Activated CD4-positive, alpha-beta T cell treated with anti-CD3 and anti-CD28 coated beads, Interleukin-2, amount 50 U/mL, for 1 hour (primary cell): ENCODE measurements at regions not wholly inside any gene's neighbourhood (a gene's known extent, or its start where the extent isn't known, plus 50 kb on each side); places are given as distances from the start of the nearest gene placed in this dataset.

Experiments used
- DNase-seq: peaks from one replicate; pipeline ENCODE4 v3.0.0-alpha.2; 2020

- no peak for DNase-seq
Observed at GRCh38 chr14:59075506-59075905, 113.0 kb upstream of the DAAM1 start.

- no peak for DNase-seq
Observed at GRCh38 chr14:59081720-59082119, 106.7 kb upstream of the DAAM1 start.

DNA sequence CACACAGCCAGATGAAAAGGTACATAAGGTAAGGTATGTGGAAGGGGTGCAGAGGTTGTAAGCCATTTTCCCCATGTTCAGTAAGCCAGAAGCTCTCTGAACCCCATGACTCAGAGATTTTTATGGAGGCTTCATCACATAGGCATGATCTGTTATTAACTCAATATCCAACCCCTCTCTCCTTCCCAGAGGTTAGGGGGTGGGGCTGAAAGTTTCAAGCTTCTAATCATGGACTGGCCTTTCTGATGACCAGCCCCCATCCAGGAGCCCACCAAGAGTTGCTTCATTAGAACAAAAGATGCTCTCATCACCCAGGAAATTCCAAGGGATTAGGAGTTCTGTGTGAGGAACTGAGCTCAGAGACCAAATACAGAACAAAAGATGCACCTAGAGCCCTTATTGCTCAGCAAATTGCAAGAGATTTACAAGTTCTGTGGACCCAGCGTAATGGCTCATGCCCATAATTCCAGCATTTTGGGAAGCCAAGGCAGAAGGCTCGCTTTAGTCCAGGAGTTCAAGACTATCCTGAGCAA lies 103.2 kb upstream of the DAAM1 start:
- DNase-seq = no peak

GRCh38 chr14:59086241-59086882 lies 102.1 kb upstream of the DAAM1 start:
- DNase-seq = no peak

DNA sequence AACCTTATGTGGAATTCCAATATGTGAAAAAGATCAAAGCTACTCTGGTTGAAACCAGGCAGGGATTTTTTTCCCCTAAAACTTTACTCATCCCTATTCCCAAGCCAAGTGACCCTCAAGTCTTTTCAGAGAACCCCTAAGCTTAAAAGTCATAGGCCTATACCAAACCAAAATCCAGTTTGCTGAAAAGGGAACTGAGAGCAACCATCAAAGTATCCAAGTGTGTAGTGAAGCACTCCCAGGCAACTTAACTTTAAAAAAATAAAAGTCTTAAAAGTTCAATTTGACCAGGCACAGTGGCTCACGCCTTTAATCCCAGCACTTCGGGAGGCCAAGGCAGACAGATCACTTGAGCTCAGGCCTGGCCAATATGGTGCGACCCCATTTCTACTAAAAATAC lies 101.2 kb upstream of the DAAM1 start:
- no peak for DNase-seq

GRCh38 chr14:59087711-59088110 lies 100.8 kb upstream of the DAAM1 start:
- DNase-seq = no peak

- no peak for DNase-seq
Observed at GRCh38 chr14:59090572-59090971, 97.9 kb upstream of the DAAM1 start.

- no peak for DNase-seq
Observed at GRCh38 chr14:59091404-59091803, 97.1 kb upstream of the DAAM1 start.

DNA sequence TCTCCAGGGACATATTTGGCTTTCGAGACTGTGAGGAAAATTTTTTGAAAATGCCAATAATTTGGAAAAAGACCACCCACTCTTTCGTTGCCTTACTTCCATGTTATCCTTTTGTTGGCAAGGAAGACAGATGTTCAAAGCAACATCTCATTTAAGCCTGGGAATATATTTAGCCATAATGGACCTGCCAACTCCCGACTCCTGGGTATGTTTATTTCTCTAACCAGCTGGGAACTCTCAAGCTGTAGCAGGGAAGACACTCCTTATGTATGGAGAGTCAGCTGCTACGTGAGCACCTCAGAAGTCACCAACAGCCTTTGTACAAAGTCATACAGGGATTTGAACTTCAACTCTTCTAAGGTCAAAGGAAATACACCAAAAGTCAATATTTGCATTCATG lies 96.5 kb upstream of the DAAM1 start:
- no peak for DNase-seq

DNA sequence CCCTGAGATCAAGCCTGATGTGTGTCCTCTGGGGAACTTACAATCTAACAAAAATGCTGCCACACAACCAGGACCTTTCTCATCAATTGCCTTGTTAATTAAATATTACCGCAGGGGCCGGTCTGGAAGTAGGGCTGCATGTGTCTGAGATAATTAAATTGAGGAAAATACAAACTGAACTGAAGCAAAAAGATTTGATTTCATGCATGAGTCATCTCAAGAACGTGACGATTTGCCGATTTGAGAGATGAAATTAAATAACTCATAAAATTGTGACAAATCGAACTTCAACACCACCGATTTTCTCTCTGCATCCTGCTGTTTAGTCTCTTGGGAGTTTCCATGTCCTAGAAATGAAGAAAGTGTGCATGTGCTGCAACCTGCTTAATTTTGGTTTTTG lies 94.6 kb upstream of the DAAM1 start:
- no peak for DNase-seq

DNA sequence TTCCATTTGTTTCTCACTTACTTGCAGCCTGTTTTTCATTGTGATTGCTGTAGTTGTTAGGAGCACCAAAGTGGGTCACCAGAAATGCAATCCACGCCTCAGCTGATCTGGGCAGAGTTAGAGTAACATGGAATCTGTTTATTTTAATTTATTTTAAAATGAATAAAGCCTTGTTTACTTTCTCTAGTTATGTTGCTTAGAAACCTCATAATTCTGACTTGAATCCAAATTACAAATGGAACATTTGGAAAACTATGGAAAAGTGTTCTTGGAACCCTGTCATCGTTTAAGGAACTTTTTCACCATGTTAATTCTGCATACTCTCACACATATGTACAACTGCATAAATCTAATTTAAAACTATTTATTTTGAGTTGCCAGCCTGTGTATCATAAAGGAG lies 92.2 kb upstream of the DAAM1 start:
- DNase-seq = no peak

GRCh38 chr14:59097681-59098080 lies 90.8 kb upstream of the DAAM1 start:
- DNase-seq = no peak

- DNase-seq = no peak
Observed at GRCh38 chr14:59098377-59098776, 90.1 kb upstream of the DAAM1 start.

DNA sequence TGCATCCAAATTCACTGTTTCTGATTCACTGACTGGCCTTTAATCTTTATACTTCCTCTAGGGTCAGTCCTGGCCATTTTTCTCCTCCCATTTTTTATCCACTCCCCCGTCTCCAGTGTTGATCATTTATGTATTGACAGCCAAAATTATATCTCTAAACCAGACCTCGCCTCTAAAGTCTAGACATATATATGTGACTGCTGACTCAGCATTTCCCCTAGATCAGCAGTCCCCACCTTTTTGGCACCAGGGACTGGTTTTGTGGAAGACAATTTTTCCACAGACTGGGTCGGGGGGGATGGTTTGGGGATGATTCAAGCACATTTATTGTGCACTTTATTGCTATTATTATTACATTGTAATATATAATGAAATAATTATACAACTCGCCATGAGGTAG lies 88.3 kb upstream of the DAAM1 start:
- DNase-seq = no peak

- no peak for DNase-seq
Observed at GRCh38 chr14:59101476-59101875, 87.0 kb upstream of the DAAM1 start.

DNA sequence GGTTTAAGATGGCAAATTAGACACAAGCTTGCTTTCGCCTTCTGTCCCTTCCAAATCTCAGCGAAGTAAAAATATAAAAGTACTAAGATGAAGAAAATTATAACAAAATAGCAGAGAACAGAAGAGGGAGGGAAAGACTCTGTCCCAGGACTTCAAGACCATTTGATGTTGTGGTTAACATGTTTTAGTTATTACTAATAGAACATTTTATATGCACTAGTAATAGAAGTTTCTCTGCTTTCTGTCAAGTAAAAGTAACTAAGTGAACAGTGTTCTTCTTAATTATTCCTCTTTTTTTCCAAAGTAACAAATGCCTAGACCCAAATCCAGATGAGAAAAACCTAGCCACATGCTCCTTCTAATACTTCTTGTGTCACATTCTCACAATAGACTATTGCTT lies 85.1 kb upstream of the DAAM1 start:
- no peak for DNase-seq

- DNase-seq = no peak
Observed at GRCh38 chr14:59107819-59108218, 80.6 kb upstream of the DAAM1 start.

GRCh38 chr14:59116984-59117415 lies 71.5 kb upstream of the DAAM1 start:
- DNase-seq = no peak

GRCh38 chr14:59117754-59118528 lies 70.5 kb upstream of the DAAM1 start:
- DNase-seq = no peak

DNA sequence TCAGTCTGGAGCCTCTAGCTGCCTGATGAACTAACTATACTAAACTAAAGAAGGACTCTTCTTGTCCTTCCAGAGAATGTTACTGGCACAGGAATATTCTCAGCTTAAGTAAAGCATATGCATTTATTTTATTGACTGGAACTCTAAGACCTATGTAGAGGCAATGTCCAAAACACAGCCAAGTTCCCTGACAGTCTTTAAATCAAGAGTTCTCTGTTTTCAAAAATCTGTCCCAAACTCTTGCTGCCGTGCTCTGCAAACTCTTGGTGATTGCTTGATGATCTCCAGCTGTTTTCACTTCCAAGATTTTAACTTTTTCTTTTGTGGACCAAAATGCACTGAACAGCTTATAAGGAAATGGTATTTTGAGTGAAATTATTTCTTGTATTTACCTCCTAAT lies 67.5 kb upstream of the DAAM1 start:
- no peak for DNase-seq

DNA sequence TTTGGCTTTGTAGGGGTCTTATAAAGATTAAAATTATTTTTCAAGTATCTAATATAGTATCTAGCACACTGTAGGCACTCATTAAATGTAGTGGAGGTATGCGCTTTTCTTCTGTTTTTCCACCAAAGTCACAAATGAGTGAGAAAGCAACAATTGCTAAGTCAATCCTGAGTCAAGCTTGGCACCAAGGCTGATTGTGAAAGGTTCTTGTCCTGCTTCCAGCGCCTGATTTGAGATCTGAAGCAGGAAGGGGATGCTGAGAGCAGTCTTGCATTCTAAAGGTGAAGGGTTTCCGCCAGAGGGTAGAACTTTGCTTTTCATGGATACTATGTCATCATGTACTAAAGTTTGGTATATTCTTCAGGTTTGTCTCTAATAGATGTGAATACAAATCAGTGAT lies 64.9 kb upstream of the DAAM1 start:
- no peak for DNase-seq

DNA sequence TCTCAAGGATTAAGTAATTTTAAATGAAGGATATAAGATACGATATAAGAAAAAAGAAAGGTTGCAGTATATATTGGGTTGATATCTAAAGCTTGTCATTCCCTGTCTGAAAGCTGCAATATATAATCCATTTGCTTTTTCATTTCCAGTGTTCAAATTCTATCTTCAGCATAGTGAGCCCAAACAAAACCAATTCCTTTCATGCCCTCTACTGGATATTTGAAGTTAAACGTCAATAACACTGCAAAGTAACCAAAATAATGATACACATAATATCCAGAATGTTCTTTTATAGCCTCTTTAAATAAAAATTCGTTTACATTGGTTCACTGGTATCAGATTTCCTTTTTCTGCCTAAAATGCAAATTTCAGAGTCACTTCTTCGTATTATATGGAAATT lies 64.5 kb upstream of the DAAM1 start:
- no peak for DNase-seq

GRCh38 chr14:59125156-59125555 lies 63.3 kb upstream of the DAAM1 start:
- no peak for DNase-seq

DNA sequence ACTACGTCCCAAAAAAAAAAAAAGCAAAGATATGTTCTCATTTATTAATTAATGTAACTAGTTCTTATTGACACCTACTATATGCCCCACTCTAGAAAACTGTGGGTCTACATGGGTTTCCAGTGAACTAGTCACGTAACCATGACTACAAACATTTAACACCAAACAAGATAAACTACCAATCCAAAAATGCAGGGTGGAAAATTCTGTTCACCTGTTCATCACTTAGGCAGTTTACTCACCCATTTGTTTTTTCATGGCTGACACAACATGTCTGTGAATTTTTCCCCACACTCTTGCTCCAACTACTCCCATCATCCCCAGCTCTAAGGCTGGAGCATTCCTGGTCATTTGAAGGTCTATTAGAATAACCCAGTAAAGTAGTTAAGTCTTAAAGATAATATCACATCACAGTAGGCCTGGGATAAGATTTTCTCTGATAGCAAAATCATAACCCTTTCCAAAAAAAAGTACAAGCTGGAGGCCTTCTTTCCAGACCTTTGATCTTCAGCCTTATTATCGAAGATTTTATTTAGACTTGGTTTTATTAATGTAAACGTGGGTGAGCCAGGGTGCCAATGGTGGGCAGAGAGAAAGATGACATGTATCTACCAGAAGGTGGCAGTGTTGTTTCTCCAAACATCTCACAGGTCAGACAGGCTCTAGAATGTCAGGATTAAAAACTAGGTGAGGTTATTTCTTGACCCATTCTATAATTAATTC lies 61.6 kb upstream of the DAAM1 start:
- peak; percentile 4 for DNase-seq
